WTC11 (cell line): ENCODE measurements at regions not wholly inside any gene's neighbourhood (a gene's known extent, or its start where the extent isn't known, plus 50 kb on each side); places are given as distances from the start of the nearest gene placed in this dataset.

ENCODE experiments used
- ATAC-seq: fragments of 200-7000 bp; cut with Tn5 transposase; 2 replicates; pipeline ENCODE4 v1.10.0; 2021; ENCODE audit warnings: mild to moderate bottlenecking, moderate library complexity
- CTCF ChIA-PET: fragments of 300-600 bp; sonication (Branson Sonifier 250); formaldehyde crosslinking; loops from one replicate; lab custom pipeline; 2021; ENCODE audit warnings: antibody characterized with exemption; lab: Charles Lee
- POLR2A ChIA-PET: fragments of 350-600 bp; sonication (Branson Sonifier 250); formaldehyde crosslinking; loops from one replicate; lab custom pipeline; 2021; ENCODE audit warnings: antibody characterized with exemption; lab: Charles Lee
- DNase-seq: peaks from one replicate; pipeline ENCODE4 v3.0.0; 2021; ENCODE audit warnings: low spot score
- H3K27ac Mint-ChIP-seq: 2 replicates; pipeline ENCODE4 v1.8.0; 2021; ENCODE audit warnings: mixed read lengths
- H3K27me3 Mint-ChIP-seq: 2 replicates; pipeline ENCODE4 v1.8.0; 2021; ENCODE audit warnings: low read depth, mild to moderate bottlenecking, moderate library complexity, mixed read lengths
- H3K36me3 Mint-ChIP-seq: 2 replicates; pipeline ENCODE4 v1.8.0; 2021; ENCODE audit warnings: mixed read lengths
- H3K4me1 Mint-ChIP-seq: 2 replicates; pipeline ENCODE4 v1.8.0; 2022; ENCODE audit warnings: mixed read lengths
- H3K4me3 Mint-ChIP-seq: 2 replicates; pipeline ENCODE4 v1.8.0; 2021; ENCODE audit warnings: mild to moderate bottlenecking, moderate library complexity, mixed read lengths
- H3K9me3 Mint-ChIP-seq: 2 replicates; pipeline ENCODE4 v1.8.0; 2021; ENCODE audit warnings: mixed read lengths
- ATF2 ChIP-seq: sonication (generic); formaldehyde crosslinking; IDR thresholded peaks from 2 replicates; pipeline ENCODE4 v1.8.1; 2022; ENCODE audit warnings: low read depth, missing genetic modification reagents, borderline replicate concordance
- CBFB ChIP-seq: sonication (generic); formaldehyde crosslinking; IDR thresholded peaks from 2 replicates; pipeline ENCODE4 v1.8.1; 2022; ENCODE audit warnings: mild to moderate bottlenecking, low read depth, missing genetic modification reagents
- CREB1 ChIP-seq: sonication (generic); formaldehyde crosslinking; IDR thresholded peaks from 2 replicates; pipeline ENCODE4 v1.8.0; 2023; ENCODE audit warnings: mild to moderate bottlenecking, missing genetic modification reagents
- E2F1 ChIP-seq: sonication (generic); formaldehyde crosslinking; IDR thresholded peaks from 2 replicates; pipeline ENCODE4 v1.8.0; 2022; ENCODE audit warnings: mild to moderate bottlenecking, missing genetic modification reagents
- ETV6 ChIP-seq: sonication (generic); formaldehyde crosslinking; IDR thresholded peaks from 2 replicates; pipeline ENCODE4 v1.8.1; 2022; ENCODE audit warnings: mild to moderate bottlenecking, missing genetic modification reagents
- FOXJ3 ChIP-seq: sonication (generic); formaldehyde crosslinking; IDR thresholded peaks from 2 replicates; pipeline ENCODE4 v1.9.0; 2021; ENCODE audit warnings: missing genetic modification reagents, mild to moderate bottlenecking, borderline replicate concordance
- GRHL2 ChIP-seq: fragments of 250-450 bp; sonication (Bioruptor Pico); IDR thresholded peaks from 2 replicates; pipeline ENCODE4 v1.8.0; 2022; ENCODE audit warnings: mild to moderate bottlenecking, moderate library complexity; ENCODE audit not compliant: insufficient replicate concordance, severe bottlenecking
- IRF2 ChIP-seq: sonication (generic); formaldehyde crosslinking; IDR thresholded peaks from 2 replicates; pipeline ENCODE4 v1.8.0; 2022; ENCODE audit warnings: low read depth, missing genetic modification reagents, borderline replicate concordance
- NFYB ChIP-seq: sonication (generic); formaldehyde crosslinking; conservative IDR thresholded peaks from 2 replicates; pipeline ENCODE4 v1.8.0; 2022; ENCODE audit warnings: low read depth, missing genetic modification reagents
- NR1H2 ChIP-seq: sonication (generic); formaldehyde crosslinking; IDR thresholded peaks from 2 replicates; pipeline ENCODE4 v1.9.0; 2021; ENCODE audit warnings: mild to moderate bottlenecking, moderate library complexity, missing genetic modification reagents
- NR2C2 ChIP-seq: sonication (generic); formaldehyde crosslinking; IDR thresholded peaks from 2 replicates; pipeline ENCODE4 v1.8.0; 2022; ENCODE audit warnings: mild to moderate bottlenecking, missing genetic modification reagents
- ZNF317 ChIP-seq: sonication (generic); formaldehyde crosslinking; IDR thresholded peaks from 2 replicates; pipeline ENCODE4 v1.8.1; 2023; ENCODE audit warnings: low read depth, mild to moderate bottlenecking, moderate library complexity, missing genetic modification reagents, borderline replicate concordance
- ZNF423 ChIP-seq: fragments of 250-450 bp; sonication (Bioruptor Pico); IDR thresholded peaks from 2 replicates; pipeline ENCODE4 v2.1.2; 2022; ENCODE audit warnings: mild to moderate bottlenecking, moderate library complexity
- TF ChIP-seq, protein P1 (sequence below): fragments of 250-450 bp; sonication (Bioruptor Pico); IDR thresholded peaks from 2 replicates; pipeline ENCODE4 v1.9.0; 2021; ENCODE audit warnings: mild to moderate bottlenecking, borderline replicate concordance
- TF ChIP-seq, protein P2 (sequence below): fragments of 200-600 bp; IDR thresholded peaks from 2 replicates; pipeline ENCODE4 v1.8.0; 2022; ENCODE audit warnings: antibody characterized with exemption

- TF ChIP-seq, protein P1, sequence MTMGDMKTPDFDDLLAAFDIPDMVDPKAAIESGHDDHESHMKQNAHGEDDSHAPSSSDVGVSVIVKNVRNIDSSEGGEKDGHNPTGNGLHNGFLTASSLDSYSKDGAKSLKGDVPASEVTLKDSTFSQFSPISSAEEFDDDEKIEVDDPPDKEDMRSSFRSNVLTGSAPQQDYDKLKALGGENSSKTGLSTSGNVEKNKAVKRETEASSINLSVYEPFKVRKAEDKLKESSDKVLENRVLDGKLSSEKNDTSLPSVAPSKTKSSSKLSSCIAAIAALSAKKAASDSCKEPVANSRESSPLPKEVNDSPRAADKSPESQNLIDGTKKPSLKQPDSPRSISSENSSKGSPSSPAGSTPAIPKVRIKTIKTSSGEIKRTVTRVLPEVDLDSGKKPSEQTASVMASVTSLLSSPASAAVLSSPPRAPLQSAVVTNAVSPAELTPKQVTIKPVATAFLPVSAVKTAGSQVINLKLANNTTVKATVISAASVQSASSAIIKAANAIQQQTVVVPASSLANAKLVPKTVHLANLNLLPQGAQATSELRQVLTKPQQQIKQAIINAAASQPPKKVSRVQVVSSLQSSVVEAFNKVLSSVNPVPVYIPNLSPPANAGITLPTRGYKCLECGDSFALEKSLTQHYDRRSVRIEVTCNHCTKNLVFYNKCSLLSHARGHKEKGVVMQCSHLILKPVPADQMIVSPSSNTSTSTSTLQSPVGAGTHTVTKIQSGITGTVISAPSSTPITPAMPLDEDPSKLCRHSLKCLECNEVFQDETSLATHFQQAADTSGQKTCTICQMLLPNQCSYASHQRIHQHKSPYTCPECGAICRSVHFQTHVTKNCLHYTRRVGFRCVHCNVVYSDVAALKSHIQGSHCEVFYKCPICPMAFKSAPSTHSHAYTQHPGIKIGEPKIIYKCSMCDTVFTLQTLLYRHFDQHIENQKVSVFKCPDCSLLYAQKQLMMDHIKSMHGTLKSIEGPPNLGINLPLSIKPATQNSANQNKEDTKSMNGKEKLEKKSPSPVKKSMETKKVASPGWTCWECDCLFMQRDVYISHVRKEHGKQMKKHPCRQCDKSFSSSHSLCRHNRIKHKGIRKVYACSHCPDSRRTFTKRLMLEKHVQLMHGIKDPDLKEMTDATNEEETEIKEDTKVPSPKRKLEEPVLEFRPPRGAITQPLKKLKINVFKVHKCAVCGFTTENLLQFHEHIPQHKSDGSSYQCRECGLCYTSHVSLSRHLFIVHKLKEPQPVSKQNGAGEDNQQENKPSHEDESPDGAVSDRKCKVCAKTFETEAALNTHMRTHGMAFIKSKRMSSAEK (CRISPR knock-in tag), result no peak
- TF ChIP-seq CBFB (CRISPR knock-in tag) (no peak), ZNF423 (CRISPR knock-in tag) (no peak), NR2C2 (CRISPR knock-in tag) (no peak), ETV6 (CRISPR knock-in tag) (no peak), CREB1 (no peak), ATF2 (CRISPR knock-in tag) (no peak), GRHL2 (CRISPR knock-in tag) (no peak), FOXJ3 (CRISPR knock-in tag) (no peak), ZNF317 (CRISPR knock-in tag) (no peak), E2F1 (CRISPR knock-in tag) (no peak)
- TF ChIP-seq, protein P2, sequence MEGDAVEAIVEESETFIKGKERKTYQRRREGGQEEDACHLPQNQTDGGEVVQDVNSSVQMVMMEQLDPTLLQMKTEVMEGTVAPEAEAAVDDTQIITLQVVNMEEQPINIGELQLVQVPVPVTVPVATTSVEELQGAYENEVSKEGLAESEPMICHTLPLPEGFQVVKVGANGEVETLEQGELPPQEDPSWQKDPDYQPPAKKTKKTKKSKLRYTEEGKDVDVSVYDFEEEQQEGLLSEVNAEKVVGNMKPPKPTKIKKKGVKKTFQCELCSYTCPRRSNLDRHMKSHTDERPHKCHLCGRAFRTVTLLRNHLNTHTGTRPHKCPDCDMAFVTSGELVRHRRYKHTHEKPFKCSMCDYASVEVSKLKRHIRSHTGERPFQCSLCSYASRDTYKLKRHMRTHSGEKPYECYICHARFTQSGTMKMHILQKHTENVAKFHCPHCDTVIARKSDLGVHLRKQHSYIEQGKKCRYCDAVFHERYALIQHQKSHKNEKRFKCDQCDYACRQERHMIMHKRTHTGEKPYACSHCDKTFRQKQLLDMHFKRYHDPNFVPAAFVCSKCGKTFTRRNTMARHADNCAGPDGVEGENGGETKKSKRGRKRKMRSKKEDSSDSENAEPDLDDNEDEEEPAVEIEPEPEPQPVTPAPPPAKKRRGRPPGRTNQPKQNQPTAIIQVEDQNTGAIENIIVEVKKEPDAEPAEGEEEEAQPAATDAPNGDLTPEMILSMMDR, result no peak
- Mint-ChIP-seq H3K4me3 (no peak overlapping the region), H3K4me1 (peaks cover 6% of the 10 kb centered on the region), H3K27me3 (no peaks in the 10 kb centered on the region), H3K27ac (no peak overlapping the region), H3K36me3 (no peaks in the 10 kb centered on the region), H3K9me3 (peaks cover 9% of the 10 kb centered on the region; the same call in 1 of the 2 replicates)
- POLR2A ChIA-PET, result no interaction called here
- ATAC-seq (no peak), DNase-seq (no peak)
- CTCF ChIA-PET, result no interaction called here
These were observed 114.8 kb upstream of the SFSWAP start for GRCh38 chr12:131596115-131596514.

- no peak overlapping the region for H3K27ac Mint-ChIP-seq
- 0 out of 2 replicates have a peak, but pooled peaks cover 3% of the 10 kb centered on the region for H3K4me1 Mint-ChIP-seq
- H3K27me3 Mint-ChIP-seq, result no peaks in the 10 kb centered on the region
- DNase-seq, result no peak
- CTCF ChIA-PET, result no interaction called here
- ATAC-seq, result no peak
- no peak overlapping the region for H3K4me3 Mint-ChIP-seq
- TF ChIP-seq E2F1 (CRISPR knock-in tag) (no peak), NR1H2 (no peak), IRF2 (CRISPR knock-in tag) (no peak), NFYB (no peak)
- H3K9me3 Mint-ChIP-seq, result peaks cover 6% of the 10 kb centered on the region; the same call in 1 of the 2 replicates
- no peaks in the 10 kb centered on the region for H3K36me3 Mint-ChIP-seq
- POLR2A ChIA-PET, result no interaction called here
These were observed 113.6 kb upstream of the SFSWAP start for GRCh38 chr12:131597333-131597732.
